CD4-positive, alpha-beta T cell treated with Interleukin-15 for 1 hour (primary cell): ENCODE measurements at regions not wholly inside any gene's neighbourhood (a gene's known extent, or its start where the extent isn't known, plus 50 kb on each side); places are given as distances from the start of the nearest gene placed in this dataset.

Source experiments
- DNase-seq: peaks from one replicate; pipeline ENCODE4 v3.0.0-alpha.2; 2020

DNA sequence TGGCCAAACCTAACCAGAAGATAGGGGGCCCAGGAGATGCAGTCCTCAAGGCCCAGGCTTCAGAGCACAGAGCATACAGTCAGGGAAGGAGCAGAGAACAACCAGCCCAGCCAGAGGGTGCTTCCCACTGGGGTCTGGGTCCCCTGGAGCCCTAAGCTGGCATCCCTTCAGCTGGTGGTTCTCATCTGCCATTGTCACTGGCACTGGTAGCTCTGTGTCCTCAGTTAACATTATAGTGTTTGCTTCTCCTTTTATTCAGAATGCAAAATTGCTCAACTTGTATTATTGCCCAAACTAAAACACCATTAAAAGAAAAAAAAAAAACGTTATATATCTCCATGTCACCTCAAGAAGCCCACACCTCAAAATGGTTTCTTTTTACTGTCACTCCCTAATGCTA lies 219.2 kb downstream of the ENC1 start:
- DNase-seq: no peak

DNA sequence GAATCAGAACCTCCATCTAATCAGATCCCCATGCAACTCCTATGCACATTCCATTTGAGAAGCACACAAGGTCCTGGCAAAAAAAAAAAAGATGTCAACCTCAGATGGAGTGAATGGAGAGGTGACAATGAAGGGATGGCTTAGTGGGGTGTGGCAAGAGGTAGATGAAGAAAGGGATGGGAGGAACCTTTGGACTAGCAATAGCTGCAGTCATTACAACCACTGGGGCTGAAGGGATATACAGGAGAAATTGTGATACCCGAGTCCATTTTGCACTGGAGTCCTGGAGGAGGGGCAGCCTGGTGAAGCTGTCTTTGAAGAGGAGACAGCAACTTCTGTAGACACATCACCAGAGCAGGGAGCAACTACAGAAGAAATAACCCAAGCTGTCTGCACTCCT lies 219.6 kb downstream of the ENC1 start:
- DNase-seq: no peak

- DNase-seq: no peak
Observed at GRCh38 chr5:74420220-74420619, 220.3 kb downstream of the ENC1 start.

- no peak for DNase-seq
Observed at GRCh38 chr5:74419468-74419867, 221.1 kb downstream of the ENC1 start.

DNA sequence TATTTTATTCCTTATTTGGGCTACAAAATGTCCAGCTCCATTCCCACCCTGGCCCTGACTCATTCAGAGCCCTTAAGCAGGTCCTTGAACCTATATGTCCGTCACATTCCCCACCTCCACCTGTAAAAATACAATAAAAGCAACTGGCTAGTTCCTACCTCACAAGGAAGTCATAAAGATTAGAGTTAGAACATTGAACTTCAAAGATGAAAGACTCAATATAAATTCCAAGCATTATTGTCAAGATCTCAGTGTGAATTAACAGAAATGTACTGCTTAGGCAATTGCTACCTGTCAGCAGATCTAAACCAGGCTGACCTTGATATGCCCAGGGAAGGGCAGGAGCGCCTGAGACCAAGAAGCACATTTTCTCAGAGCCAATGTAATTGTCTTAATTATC lies 221.8 kb downstream of the ENC1 start:
- no peak for DNase-seq

DNA sequence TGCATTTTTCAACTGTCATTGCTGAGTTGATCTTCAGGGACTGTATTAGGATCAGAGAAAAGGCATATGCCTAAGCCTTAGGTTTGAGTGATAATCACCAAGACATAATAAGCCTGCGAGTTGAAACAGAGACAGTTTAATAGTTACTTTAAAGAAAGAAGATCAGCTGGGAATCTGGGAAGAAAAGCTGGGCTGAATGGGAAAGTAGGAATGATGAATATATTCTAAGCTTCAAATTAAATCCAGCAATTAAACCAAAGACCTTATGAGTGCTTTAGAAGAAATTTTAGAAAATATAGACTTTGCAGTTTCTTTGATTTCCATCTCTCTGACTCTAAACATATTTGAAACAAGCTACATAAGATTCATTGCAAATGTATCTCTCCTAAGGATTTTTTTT lies 222.3 kb downstream of the ENC1 start:
- DNase-seq: no peak

DNA sequence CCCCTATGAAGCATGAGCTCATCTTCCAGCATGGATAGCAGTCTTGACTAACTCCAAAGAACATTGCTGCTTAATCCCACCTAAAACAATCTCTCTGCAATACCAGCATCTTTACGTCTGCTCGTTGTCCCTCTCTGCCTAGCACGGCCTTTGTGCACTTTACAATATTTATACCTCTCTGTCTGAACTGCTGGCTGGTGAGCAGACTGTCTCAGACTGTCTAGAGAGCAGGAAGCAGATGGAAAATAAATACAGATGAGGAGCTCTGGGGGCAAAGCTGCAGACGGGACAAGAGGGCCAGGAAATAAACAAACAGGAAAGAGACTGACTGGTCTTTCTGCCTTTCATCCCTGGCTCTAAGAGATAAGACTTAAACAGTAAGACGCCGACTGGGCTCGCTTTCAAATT lies 224.8 kb downstream of the ENC1 start:
- DNase-seq: no peak

- no peak for DNase-seq
Observed at GRCh38 chr5:74414228-74414627, 226.3 kb downstream of the ENC1 start.

GRCh38 chr5:74413403-74414048 lies 227.0 kb downstream of the ENC1 start:
- DNase-seq: no peak

GRCh38 chr5:74412066-74412465 lies 228.5 kb downstream of the ENC1 start:
- no peak for DNase-seq

DNA sequence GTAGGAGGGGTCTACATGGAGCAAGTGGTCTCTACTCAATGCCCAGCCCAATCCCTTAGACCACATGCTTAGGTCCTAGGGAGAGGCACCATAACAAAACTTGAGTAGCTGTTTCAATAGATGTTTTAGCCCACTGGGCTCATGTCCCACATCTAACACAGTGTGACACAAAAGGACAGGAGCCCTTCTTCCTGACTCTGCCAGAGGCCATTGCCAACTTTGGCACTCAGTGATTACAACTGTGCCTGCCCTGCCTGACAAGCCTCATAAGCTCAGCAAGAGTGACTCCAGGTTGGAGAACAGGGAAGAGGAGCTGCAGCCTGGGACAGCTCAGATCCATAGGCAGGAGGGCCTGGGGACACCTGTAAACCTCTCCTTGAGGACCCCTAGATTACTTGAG lies 230.8 kb downstream of the ENC1 start:
- no peak for DNase-seq

- DNase-seq: no peak
Observed at GRCh38 chr5:74409166-74409706, 231.3 kb downstream of the ENC1 start.

- no peak for DNase-seq
Observed at GRCh38 chr5:74408150-74409043, 232.1 kb downstream of the ENC1 start.

- no peak for DNase-seq
Observed at GRCh38 chr5:74407701-74408100, 232.8 kb downstream of the ENC1 start.

- DNase-seq: no peak
Observed at GRCh38 chr5:74406844-74407243, 233.7 kb downstream of the ENC1 start.

DNA sequence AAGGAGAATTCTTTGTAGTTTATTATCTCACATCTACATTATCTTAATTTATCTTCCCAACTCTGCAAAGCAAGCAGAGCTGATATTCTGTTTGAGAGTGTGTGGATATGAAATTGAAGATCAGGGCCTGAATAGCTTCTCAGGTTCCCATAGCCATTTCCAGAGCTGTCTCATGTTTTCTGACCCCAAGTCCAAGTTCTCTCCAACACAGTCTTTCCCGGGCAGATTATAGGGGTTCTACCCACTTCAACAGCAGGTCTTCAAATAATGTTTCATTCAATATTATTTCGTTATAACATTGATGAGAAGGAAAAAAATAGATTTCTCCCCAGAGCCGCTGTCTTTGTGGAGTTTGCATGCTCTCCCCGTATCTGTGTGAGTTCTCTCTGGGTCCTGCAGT lies 234.9 kb downstream of the ENC1 start:
- no peak for DNase-seq

- DNase-seq: no peak
Observed at GRCh38 chr5:74404574-74405508, 235.7 kb downstream of the ENC1 start.

DNA sequence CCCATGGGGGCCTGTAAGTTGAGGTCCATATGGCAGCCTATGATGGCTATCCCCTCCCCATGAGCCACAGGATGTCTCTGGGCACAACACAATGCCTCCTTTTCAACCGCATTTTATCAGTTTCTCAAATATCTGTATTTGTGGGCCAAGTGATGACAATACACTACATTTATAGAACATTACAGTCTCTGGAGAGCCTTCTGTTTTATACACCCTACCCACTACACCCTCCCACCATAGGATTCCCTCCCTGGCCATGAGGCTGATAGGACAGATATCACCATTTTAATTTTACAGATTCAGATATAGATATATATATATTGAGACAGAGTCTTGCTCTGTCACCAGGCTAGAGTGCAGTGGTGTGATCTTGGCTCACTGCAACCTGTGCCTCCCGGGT lies 236.8 kb downstream of the ENC1 start:
- DNase-seq: no peak

DNA sequence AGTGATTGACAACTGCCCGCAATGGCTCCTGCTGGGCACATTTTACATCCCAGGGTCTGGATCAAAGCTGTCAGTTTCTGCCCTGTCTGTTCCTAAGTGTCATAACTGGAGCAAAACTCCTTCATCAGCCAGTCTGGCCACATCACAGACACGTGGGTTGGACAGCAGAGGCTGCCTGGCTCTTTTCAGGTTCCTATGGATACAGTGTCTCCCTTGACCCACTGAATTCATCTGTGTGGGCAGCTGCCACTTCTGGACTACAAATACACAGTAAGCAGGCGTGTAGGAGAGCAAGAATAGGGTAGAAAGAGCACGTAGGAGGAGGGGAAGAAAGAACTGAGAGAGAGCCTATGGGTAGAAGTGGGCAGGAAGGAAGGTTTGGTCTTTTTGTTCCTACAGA lies 238.0 kb downstream of the ENC1 start:
- no peak for DNase-seq

- no peak for DNase-seq
Observed at GRCh38 chr5:74401946-74402320, 238.6 kb downstream of the ENC1 start.

DNA sequence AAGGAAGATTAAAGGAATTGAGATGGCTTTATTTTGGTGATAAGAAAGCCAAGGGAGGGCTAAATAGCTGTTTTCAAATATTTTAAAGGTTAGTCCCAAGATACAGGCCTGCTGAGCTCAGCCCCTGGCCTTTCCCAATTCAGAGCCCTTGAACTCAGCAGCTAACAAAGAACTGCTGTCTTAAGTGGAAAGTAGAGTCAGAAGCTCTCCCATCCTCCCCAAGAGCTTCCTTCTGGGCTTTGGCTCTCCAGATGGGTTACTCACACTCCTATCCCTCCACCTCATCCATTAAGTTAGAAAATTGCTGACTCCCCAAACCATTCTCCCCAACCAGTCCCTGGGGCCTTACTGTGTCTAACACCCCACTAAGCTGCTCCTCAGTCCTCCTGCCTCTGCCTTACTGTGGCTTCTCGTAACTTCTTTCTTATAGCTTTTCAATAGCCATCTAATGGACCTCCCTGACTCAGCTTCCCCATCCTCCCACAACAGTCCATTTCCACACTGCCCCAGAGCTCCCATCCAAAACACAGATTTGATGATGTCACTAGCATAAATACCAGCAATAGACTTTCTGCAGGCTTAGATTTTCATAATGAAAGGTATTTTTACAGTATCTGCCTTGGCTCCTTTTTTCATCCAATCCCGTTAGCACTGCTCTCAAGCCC lies 239.1 kb downstream of the ENC1 start:
- no peak for DNase-seq

GRCh38 chr5:74400067-74400466 lies 240.5 kb downstream of the ENC1 start:
- no peak for DNase-seq
